ENCODE measurements at regions not wholly inside any gene's neighbourhood (a gene's known extent, or its start where the extent isn't known, plus 50 kb on each side); places are given as distances from the start of the nearest gene placed in this dataset.
"Not testable (repeated sequence)": the region's sequence is repeated elsewhere in the genome, so short reads cannot be mapped to it uniquely, and the experiment has no call there.

DNA sequence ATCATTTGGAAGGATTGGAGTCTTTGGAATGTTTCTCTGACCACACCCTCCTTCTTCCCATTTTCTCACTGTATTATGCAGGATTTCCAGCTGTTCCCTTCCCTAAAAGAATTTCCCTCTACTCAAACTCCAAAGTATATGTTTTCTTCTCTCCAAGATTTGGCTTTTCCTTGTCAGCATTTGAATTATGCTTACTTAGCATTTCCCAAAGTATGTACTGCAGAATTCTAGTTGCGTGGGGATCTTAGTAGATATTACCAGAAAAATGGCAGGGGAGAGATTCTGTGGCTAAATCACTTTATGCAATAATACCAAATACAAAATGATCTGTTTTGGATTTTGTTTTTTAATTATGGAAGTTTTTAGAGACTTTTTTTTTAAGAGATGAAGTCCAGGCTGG, 142.3 kb downstream of the OR4C45 start:
- Histone ChIP-seq H3K4me1 (no peaks in the 10 kb centered on the region), H3K4me3 (no peak overlapping the region), H3K9me3 (no peaks in the 10 kb centered on the region), H3K27me3 (ENCODE audit: insufficient read depth in 3 of 3, low read length in 2 of 3) (no peaks in the 10 kb centered on the region), H3K27ac (no peak overlapping the region), H3K36me3 (ENCODE audit: insufficient read depth in 1 of 2, low read depth in 1 of 2) (no peaks in the 10 kb centered on the region)
- TF ChIP-seq, protein P1, sequence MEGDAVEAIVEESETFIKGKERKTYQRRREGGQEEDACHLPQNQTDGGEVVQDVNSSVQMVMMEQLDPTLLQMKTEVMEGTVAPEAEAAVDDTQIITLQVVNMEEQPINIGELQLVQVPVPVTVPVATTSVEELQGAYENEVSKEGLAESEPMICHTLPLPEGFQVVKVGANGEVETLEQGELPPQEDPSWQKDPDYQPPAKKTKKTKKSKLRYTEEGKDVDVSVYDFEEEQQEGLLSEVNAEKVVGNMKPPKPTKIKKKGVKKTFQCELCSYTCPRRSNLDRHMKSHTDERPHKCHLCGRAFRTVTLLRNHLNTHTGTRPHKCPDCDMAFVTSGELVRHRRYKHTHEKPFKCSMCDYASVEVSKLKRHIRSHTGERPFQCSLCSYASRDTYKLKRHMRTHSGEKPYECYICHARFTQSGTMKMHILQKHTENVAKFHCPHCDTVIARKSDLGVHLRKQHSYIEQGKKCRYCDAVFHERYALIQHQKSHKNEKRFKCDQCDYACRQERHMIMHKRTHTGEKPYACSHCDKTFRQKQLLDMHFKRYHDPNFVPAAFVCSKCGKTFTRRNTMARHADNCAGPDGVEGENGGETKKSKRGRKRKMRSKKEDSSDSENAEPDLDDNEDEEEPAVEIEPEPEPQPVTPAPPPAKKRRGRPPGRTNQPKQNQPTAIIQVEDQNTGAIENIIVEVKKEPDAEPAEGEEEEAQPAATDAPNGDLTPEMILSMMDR (IDR thresholded peaks at IDR 0.05) = no peak
- no peak for DNase-seq
- 76 to 86% (median 79%) methylated on average over 1 of the region's 1 CpG for WGBS, 3 donors
- intact Hi-C loops (cut with DNase I) = no loop called here
- no peak for ATAC-seq

DNA sequence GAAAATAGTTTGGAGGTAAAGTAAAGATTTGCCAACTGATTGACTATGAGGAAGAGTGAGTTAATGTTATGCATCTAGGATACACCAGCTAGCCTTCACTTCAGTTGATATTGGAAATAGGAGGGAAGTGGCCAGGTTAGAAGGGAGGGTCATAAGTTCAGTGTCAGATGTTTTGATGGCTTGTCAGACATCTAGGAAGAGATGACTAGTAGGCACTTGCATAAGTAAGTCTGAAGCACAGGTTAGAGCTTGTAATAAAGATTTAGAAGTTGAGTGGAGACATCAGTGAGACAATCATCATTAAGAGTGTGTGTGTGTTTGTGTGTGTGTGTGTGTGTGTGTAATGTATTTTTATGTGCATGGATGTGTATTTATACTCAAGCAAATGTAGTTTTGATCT, 146.1 kb downstream of the OR4C45 start:
- no peak overlapping the region for H3K27ac ChIP-seq
- no peak overlapping the region for H3K4me3 ChIP-seq
- no peaks in the 10 kb centered on the region for H3K4me1 ChIP-seq
- DNase-seq (no peak), ATAC-seq (no peak)
- no peaks in the 10 kb centered on the region for H3K27me3 ChIP-seq (ENCODE audit: insufficient read depth in 3 of 3, low read length in 2 of 3)
- intact Hi-C loops (cut with DNase I) = no loop called here
- H3K9me3 ChIP-seq = no peaks in the 10 kb centered on the region
- TF ChIP-seq, protein P1 (IDR thresholded peaks at IDR 0.05) = no peak
- no peaks in the 10 kb centered on the region for H3K36me3 ChIP-seq (ENCODE audit: insufficient read depth in 1 of 2, low read depth in 1 of 2)

DNA sequence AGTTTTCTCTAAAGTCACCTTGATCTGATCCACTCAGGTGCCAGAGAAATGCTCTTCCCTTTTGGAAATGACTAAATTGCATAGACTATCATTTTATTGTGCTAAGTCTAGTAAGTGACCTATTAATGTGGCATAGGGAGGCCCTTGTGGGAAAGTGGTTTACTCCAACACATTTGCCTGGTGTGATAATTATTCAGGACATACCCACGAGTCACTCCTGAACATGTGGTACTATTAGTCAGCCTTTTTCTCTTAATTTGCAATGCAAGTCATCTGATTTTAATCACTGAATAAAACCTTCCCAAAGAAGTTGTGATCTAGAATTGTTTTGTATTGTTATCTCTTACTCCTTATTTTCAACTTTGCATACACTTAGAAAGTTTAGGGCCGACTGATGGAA, 148.7 kb downstream of the OR4C45 start:
- Histone ChIP-seq H3K4me1 (no peaks in the 10 kb centered on the region), H3K27me3 (ENCODE audit: insufficient read depth in 3 of 3, low read length in 2 of 3) (no peaks in the 10 kb centered on the region), H3K27ac (no peak overlapping the region), H3K4me3 (no peak overlapping the region), H3K9me3 (no peaks in the 10 kb centered on the region), H3K36me3 (ENCODE audit: insufficient read depth in 1 of 2, low read depth in 1 of 2) (no peaks in the 10 kb centered on the region)
- intact Hi-C loops (cut with DNase I) = no loop called here
- no peak for DNase-seq
- 65 to 85% (median 75%) methylated on average over 2 of the region's 2 CpGs for WGBS, 3 donors
- TF ChIP-seq, protein P1 (IDR thresholded peaks at IDR 0.05) = no peak
- no peak for ATAC-seq

DNA sequence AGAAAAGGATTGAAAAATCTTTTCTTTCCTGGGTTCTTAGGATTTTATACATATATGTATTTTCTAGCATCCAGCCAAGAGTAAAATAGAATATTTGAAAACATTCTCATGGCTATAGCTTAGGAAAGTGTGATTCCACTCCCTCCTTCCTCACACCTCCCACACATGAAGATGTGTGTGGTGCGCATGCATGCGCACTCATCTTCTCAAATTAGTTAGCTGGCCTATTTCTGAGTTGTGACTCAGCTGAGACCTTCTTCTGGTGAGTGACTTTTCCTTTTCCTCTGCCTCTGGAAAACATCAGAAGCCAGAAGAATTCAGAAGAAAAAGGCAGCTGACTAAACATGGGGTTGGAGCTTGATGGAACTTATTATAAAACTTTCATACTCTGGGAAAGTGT, 149.8 kb downstream of the OR4C45 start:
- DNase-seq (no peak), ATAC-seq (no peak)
- no peaks in the 10 kb centered on the region for H3K4me1 ChIP-seq
- 80 to 95% (median 92%) methylated on average over 2 of the region's 2 CpGs for WGBS, 3 donors
- no peaks in the 10 kb centered on the region for H3K27me3 ChIP-seq (ENCODE audit: insufficient read depth in 3 of 3, low read length in 2 of 3)
- H3K4me3 ChIP-seq = no peak overlapping the region
- no peak overlapping the region for H3K27ac ChIP-seq
- no peaks in the 10 kb centered on the region for H3K36me3 ChIP-seq (ENCODE audit: insufficient read depth in 1 of 2, low read depth in 1 of 2)
- no peaks in the 10 kb centered on the region for H3K9me3 ChIP-seq
- TF ChIP-seq, protein P1 (IDR thresholded peaks at IDR 0.05) = no peak
- intact Hi-C loops (cut with DNase I) = no loop called here

DNA sequence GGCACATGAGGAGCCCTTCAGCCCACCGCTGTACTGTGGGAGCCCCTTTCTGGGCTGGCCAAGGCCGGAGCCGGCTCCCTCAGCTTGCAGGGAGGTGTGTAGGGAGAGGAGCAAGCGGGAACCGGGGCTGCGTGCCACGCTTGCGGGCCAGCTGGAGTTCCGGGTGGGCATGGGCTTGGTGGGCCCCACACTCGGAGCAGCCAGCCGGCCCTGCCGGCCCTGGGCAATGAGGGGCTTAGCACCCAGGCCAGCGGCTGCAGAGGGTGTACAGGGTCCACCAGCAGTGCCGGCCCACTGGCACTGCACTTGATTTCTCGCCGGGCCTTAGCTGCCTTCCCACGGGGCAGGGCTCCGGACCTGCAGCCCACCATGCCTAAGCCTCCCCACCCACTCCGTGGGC, 150.5 kb downstream of the OR4C45 start:
- peak in 1 of 2 donors; percentile 8 for DNase-seq
- H3K36me3 ChIP-seq (ENCODE audit: insufficient read depth in 1 of 2, low read depth in 1 of 2); H3K4me1 ChIP-seq; H3K9me3 ChIP-seq; H3K27ac ChIP-seq; H3K27me3 ChIP-seq (ENCODE audit: insufficient read depth in 3 of 3, low read length in 2 of 3); ATAC-seq; H3K4me3 ChIP-seq; intact Hi-C loops (cut with DNase I): not testable (repeated sequence)
- WGBS, 3 donors = 87 to 91% (median 87%) methylated on average over 18 to 19 of the region's 19 CpGs

Data from psoas muscle (tissue), 7 donors.